ENCODE measurements at regions not wholly inside any gene's neighbourhood (a gene's known extent, or its start where the extent isn't known, plus 50 kb on each side); places are given as distances from the start of the nearest gene placed in this dataset.
"Not testable (repeated sequence)": the region's sequence is repeated elsewhere in the genome, so short reads cannot be mapped to it uniquely, and the experiment has no call there.

DNA sequence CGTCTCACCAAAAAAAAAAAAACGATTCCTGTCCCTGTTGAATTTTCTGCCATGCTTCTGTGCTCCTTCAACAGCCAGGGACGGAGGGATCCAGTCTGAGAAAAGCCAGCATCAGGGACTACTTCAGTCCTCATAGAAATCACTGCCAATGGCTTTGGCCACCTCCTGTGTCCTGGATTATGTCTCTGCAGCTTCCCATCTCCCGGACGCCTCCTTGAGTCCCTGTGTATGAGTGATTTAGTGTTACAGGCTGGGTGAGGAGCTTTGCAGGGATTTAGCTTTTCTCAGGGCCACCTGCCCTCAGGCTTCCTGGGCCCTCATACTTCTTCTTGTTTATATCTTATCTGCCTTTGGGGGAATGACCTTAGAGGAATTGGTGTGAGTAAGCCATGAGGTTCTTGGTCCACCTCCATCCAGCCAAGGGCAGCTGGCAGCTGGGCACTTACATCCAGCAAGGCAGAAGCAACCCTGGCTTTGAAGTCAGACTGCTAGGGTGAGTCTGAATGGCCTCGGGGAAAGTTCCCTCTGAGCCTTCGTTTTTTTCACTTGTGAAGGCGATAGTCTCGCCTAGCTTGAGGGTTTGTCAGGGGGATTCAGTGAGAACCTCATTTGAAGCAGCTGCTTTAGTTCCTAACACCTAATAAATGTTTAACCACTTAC is 65.6 kb downstream of the NPIPB11 start:
- H3K9me3 ChIP-seq (replicated peaks; ENCODE audit: low read length); H3K4me3 ChIP-seq (ENCODE audit: low read length); H3K9ac ChIP-seq (ENCODE audit: low read depth, low read length); H3K4me2 ChIP-seq (ENCODE audit: low read length); H3K27me3 ChIP-seq (ENCODE audit: control insufficient read depth, insufficient read depth, low read length); H3K36me3 ChIP-seq (ENCODE audit: insufficient read depth, low read length); H3K4me1 ChIP-seq (ENCODE audit: control insufficient read depth, insufficient read depth, low read length): not testable (repeated sequence)

- H3K4me1 ChIP-seq (ENCODE audit: control insufficient read depth, insufficient read depth, low read length); H3K4me3 ChIP-seq (ENCODE audit: low read length); H3K27me3 ChIP-seq (ENCODE audit: control insufficient read depth, insufficient read depth, low read length); H3K9me3 ChIP-seq (replicated peaks; ENCODE audit: low read length); H3K4me2 ChIP-seq (ENCODE audit: low read length); H3K36me3 ChIP-seq (ENCODE audit: insufficient read depth, low read length); H3K9ac ChIP-seq (ENCODE audit: low read depth, low read length): not testable (repeated sequence)
Observed at GRCh38 chr16:29340235-29340634, 66.3 kb downstream of the NPIPB11 start.

GRCh38 chr16:29338821-29339700 is 67.5 kb downstream of the NPIPB11 start:
- not testable (repeated sequence) for H3K4me3 ChIP-seq (ENCODE audit: low read length); H3K27me3 ChIP-seq (ENCODE audit: control insufficient read depth, insufficient read depth, low read length); H3K9ac ChIP-seq (ENCODE audit: low read depth, low read length); H3K36me3 ChIP-seq (ENCODE audit: insufficient read depth, low read length); H3K4me1 ChIP-seq (ENCODE audit: control insufficient read depth, insufficient read depth, low read length); H3K9me3 ChIP-seq (replicated peaks; ENCODE audit: low read length); H3K4me2 ChIP-seq (ENCODE audit: low read length)

DNA sequence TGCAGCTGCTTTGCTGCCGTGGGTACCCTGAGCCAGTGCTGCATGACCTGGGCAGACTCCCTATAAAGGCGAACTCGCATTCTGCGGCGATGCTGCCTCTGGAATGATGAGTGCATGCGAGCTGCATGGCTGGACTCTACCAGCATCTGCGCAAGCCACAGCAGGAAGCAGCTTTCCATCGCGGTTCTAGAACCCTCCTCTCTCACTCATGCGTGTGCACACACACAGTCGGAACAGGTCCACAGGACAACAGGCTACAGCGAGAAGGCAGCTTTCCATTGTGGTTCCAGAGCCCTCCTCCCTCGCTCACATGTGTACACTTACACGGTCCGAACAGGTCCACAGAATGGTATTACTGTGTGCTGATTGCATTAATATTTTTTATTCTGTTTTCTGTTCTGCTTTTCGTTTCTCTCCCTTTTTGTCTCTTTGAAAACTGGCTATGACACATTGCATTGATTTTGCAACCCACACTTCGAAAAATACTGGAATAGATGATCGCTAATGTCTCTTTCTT is 69.1 kb downstream of the NPIPB11 start:
- not testable (repeated sequence) for H3K4me1 ChIP-seq (ENCODE audit: control insufficient read depth, insufficient read depth, low read length); H3K27me3 ChIP-seq (ENCODE audit: control insufficient read depth, insufficient read depth, low read length); H3K9me3 ChIP-seq (replicated peaks; ENCODE audit: low read length); H3K4me2 ChIP-seq (ENCODE audit: low read length); H3K36me3 ChIP-seq (ENCODE audit: insufficient read depth, low read length); H3K4me3 ChIP-seq (ENCODE audit: low read length); H3K9ac ChIP-seq (ENCODE audit: low read depth, low read length)

DNA sequence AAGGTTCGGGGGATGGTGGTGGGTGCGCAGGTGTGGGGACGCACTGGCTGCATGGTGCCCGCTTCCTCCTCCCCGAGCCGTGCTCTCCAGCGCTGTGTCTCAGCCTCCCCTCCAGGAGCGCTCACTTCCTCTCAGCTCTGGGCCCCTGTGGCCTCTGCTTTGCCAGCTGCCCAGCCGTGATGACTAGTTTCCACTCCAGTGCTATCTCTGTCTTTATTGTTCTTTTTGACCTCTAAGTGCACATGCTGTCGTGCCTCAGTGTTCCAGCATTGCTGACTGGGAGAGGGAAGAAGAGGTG is 71.0 kb downstream of the NPIPB11 start:
- not testable (repeated sequence) for H3K36me3 ChIP-seq (ENCODE audit: insufficient read depth, low read length); H3K4me2 ChIP-seq (ENCODE audit: low read length); H3K4me3 ChIP-seq (ENCODE audit: low read length); H3K27me3 ChIP-seq (ENCODE audit: control insufficient read depth, insufficient read depth, low read length); H3K9me3 ChIP-seq (replicated peaks; ENCODE audit: low read length); H3K4me1 ChIP-seq (ENCODE audit: control insufficient read depth, insufficient read depth, low read length); H3K9ac ChIP-seq (ENCODE audit: low read depth, low read length)

- H3K4me2 ChIP-seq (ENCODE audit: low read length); H3K9me3 ChIP-seq (replicated peaks; ENCODE audit: low read length); H3K27me3 ChIP-seq (ENCODE audit: control insufficient read depth, insufficient read depth, low read length); H3K4me3 ChIP-seq (ENCODE audit: low read length); H3K36me3 ChIP-seq (ENCODE audit: insufficient read depth, low read length); H3K9ac ChIP-seq (ENCODE audit: low read depth, low read length); H3K4me1 ChIP-seq (ENCODE audit: control insufficient read depth, insufficient read depth, low read length): not testable (repeated sequence)
Observed at GRCh38 chr16:29334776-29335548, 71.5 kb downstream of the NPIPB11 start.

- not testable (repeated sequence) for H3K4me2 ChIP-seq (ENCODE audit: low read length); H3K9ac ChIP-seq (ENCODE audit: low read depth, low read length); H3K4me1 ChIP-seq (ENCODE audit: control insufficient read depth, insufficient read depth, low read length); H3K4me3 ChIP-seq (ENCODE audit: low read length); H3K36me3 ChIP-seq (ENCODE audit: insufficient read depth, low read length); H3K9me3 ChIP-seq (replicated peaks; ENCODE audit: low read length)
- H3K27me3 ChIP-seq (ENCODE audit: control insufficient read depth, insufficient read depth, low read length), result peaks cover 13% of the 10 kb centered on the region
Observed at GRCh38 chr16:29333492-29334097, 72.9 kb downstream of the NPIPB11 start.

DNA sequence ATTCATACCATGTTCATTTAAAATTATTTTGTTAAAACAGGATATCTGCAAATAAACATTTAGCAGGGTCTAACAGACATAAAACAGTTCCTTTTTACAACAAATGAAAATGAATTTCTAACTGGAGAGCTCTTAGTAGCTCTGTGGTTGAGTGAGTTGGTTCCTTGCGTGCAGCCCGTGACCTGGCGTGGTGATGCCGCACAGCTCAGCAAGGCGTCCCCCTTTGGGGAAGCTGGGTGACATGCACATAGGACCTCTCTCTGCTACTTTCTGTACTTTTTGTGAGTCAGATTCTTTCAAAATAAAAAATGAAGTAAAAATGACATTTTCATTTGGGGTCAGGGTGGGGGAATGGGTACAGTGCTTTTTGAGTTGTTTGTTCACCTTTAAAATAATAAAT is 75.9 kb downstream of the NPIPB11 start:
- not testable (repeated sequence) for H3K27me3 ChIP-seq (ENCODE audit: control insufficient read depth, insufficient read depth, low read length); H3K4me3 ChIP-seq (ENCODE audit: low read length); H3K9ac ChIP-seq (ENCODE audit: low read depth, low read length); H3K4me2 ChIP-seq (ENCODE audit: low read length); H3K36me3 ChIP-seq (ENCODE audit: insufficient read depth, low read length); H3K4me1 ChIP-seq (ENCODE audit: control insufficient read depth, insufficient read depth, low read length); H3K9me3 ChIP-seq (replicated peaks; ENCODE audit: low read length)

DNA sequence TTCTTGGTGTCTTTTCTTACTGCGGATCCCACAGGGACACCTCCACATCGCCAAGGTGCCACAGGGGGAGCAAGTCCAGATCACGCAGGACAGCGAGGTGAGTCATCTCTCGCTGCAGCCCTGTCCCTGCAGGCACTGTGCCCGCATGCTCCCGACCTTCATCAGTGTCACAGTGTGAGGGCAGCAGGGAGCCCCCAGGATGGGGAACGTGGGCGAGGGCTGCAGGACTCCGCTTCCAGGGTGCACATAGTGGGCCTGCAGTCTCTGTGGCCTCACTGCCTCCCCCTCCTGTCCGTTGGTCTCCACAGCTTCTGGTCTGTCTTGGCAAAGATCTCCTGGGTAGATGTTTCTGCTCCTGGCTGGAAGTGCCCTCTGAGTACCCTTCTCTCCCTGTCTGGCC is 78.0 kb downstream of the NPIPB11 start:
- not testable (repeated sequence) for H3K36me3 ChIP-seq (ENCODE audit: insufficient read depth, low read length); H3K4me3 ChIP-seq (ENCODE audit: low read length); H3K9ac ChIP-seq (ENCODE audit: low read depth, low read length); H3K4me2 ChIP-seq (ENCODE audit: low read length); H3K9me3 ChIP-seq (replicated peaks; ENCODE audit: low read length); H3K4me1 ChIP-seq (ENCODE audit: control insufficient read depth, insufficient read depth, low read length); H3K27me3 ChIP-seq (ENCODE audit: control insufficient read depth, insufficient read depth, low read length)

DNA sequence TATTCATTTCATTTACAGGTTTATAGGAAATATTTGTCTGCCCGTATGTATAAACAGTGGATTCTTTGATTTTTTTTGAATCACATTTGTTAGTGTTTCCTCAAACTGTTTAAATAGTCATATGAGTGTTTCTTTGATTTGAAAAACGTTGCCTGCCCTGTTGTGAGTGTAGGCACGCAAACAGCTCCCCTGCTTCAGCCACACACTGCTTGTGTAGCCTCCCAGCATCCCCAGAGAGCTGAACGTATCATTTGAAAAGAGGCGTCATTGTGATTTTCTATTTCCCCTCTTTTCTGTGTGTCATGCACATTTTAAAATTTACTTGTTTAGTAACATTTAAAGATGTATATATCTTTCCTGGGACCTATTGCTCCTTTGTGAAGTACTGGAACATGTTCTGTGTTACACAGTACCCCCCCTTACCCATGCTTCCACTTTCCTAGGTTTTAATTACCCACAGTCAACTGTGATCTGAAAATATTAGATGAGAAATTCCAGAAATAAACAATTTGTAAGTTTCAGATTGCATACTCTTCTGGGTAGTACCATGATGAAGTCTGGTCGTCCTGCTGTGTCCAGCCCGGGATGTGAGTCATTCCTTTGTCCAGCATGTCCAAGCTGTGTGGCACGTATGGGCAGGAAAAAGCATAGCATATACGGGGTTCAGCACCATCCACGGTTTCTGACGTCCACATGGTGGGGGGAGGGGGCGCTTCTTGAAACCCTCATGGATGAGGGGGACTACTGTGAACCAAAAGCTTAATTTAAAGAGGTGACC is 78.7 kb downstream of the NPIPB11 start:
- H3K9me3 ChIP-seq (replicated peaks; ENCODE audit: low read length); H3K4me3 ChIP-seq (ENCODE audit: low read length); H3K36me3 ChIP-seq (ENCODE audit: insufficient read depth, low read length); H3K4me2 ChIP-seq (ENCODE audit: low read length); H3K27me3 ChIP-seq (ENCODE audit: control insufficient read depth, insufficient read depth, low read length); H3K9ac ChIP-seq (ENCODE audit: low read depth, low read length); H3K4me1 ChIP-seq (ENCODE audit: control insufficient read depth, insufficient read depth, low read length): not testable (repeated sequence)
